Ishikawa (cell line): ENCODE measurements at regions not wholly inside any gene's neighbourhood (a gene's known extent, or its start where the extent isn't known, plus 50 kb on each side); places are given as distances from the start of the nearest gene placed in this dataset.

Experiments used
- CEBPB ChIP-seq: IDR thresholded peaks from 2 replicates; pipeline ENCODE4 v1.6.1; 2012
- CREB1 ChIP-seq: IDR thresholded peaks from 2 replicates; pipeline ENCODE4 v1.6.1; 2012; ENCODE audit warnings: low read depth
- EP300 ChIP-seq: IDR thresholded peaks from 2 replicates; pipeline ENCODE4 v1.6.1; 2012; ENCODE audit warnings: borderline replicate concordance
- FOXM1 ChIP-seq: IDR thresholded peaks from 2 replicates; pipeline ENCODE4 v1.6.1; 2012; ENCODE audit warnings: low read depth, borderline replicate concordance
- MAX ChIP-seq: IDR thresholded peaks from 2 replicates; pipeline ENCODE4 v1.6.1; 2012
- NFIC ChIP-seq: IDR thresholded peaks from 2 replicates; pipeline ENCODE4 v1.6.1; 2012
- RAD21 ChIP-seq: IDR thresholded peaks from 2 replicates; pipeline ENCODE4 v1.6.1; 2012; ENCODE audit warnings: low read depth
- REST ChIP-seq: IDR thresholded peaks from 2 replicates; pipeline ENCODE4 v1.6.1; 2012; ENCODE audit warnings: low read depth, mild to moderate bottlenecking
- TAF1 ChIP-seq: IDR thresholded peaks from 2 replicates; pipeline ENCODE4 v1.6.1; 2012; ENCODE audit warnings: low read depth, mild to moderate bottlenecking
- YY1 ChIP-seq: IDR thresholded peaks from 2 replicates; pipeline ENCODE4 v1.6.1; 2012; ENCODE audit warnings: low read depth

- TF ChIP-seq FOXM1 (no peak), MAX (no peak), EP300 (no peak), YY1 (no peak), RAD21 (no peak), REST (no peak), NFIC (no peak), CREB1 (no peak), CEBPB (no peak), TAF1 (no peak)
Observed at GRCh38 chr5:116740771-116741170, 166.1 kb upstream of the SEMA6A start.
